IMR-90 (cell line): ENCODE measurements at regions not wholly inside any gene's neighbourhood (a gene's known extent, or its start where the extent isn't known, plus 50 kb on each side); places are given as distances from the start of the nearest gene placed in this dataset.

ENCODE experiments used
- ATAC-seq: fragments of 200-7000 bp; cut with Tn5 transposase; 2 replicates; pipeline ENCODE4 v1.9.1; 2020; ENCODE audit warnings: low read depth, mild to moderate bottlenecking, moderate library complexity
- BruUV-seq: library from RNA; stranded (reverse); fragments of 400-500 nt; replicated peaks from 2 replicates; lab custom pipeline; 2021; lab: Mats Ljungman, UMichigan
- CTCF ChIA-PET: fragments of 300-600 bp; formaldehyde crosslinking; extraction: SDS; loops from one replicate; lab custom pipeline; 2021; ENCODE audit warnings: antibody characterized with exemption; lab: Yijun Ruan, JAX
- POLR2A ChIA-PET: fragments of 300-600 bp; sonication (Branson Sonifier 250); formaldehyde crosslinking; loops from one replicate; lab custom pipeline; 2022; ENCODE audit warnings: antibody characterized with exemption; ENCODE audit not compliant: unreplicated experiment; lab: Charles Lee
- DNase-seq: peaks from one replicate; pipeline ENCODE4 v3.0.0; 2013
- H2AFZ ChIP-seq: replicated peaks from 2 replicates; pipeline ENCODE3; 2013; ENCODE audit warnings: low read length, mild to moderate bottlenecking; ENCODE audit not compliant: poor library complexity
- H2AK5ac ChIP-seq: 2 replicates; pipeline ENCODE4 v1.6.1; 2013; ENCODE audit warnings: low read depth, low read length, inconsistent platforms
- H2AK9ac ChIP-seq: replicated peaks from 2 replicates; pipeline ENCODE3; 2013; ENCODE audit warnings: mild to moderate bottlenecking, low read depth, low read length, moderate library complexity; ENCODE audit not compliant: poor library complexity
- H2BK120ac ChIP-seq: 2 replicates; pipeline ENCODE4 v1.6.1; 2013; ENCODE audit warnings: low read depth, low read length, inconsistent platforms
- H2BK15ac ChIP-seq: 3 replicates; pipeline ENCODE4 v1.6.1; 2013; ENCODE audit warnings: low read depth, low read length, inconsistent platforms
- H2BK20ac ChIP-seq: 2 replicates; pipeline ENCODE4 v1.6.1; 2013; ENCODE audit warnings: low read depth, mild to moderate bottlenecking, inconsistent platforms, low read length, moderate library complexity
- H2BK5ac ChIP-seq: 2 replicates; pipeline ENCODE4 v1.6.1; 2013; ENCODE audit warnings: mild to moderate bottlenecking, low read depth, low read length, inconsistent platforms; ENCODE audit not compliant: poor library complexity, severe bottlenecking
- H3K14ac ChIP-seq: replicated peaks from 2 replicates; pipeline ENCODE4 v1.6.1; 2013; ENCODE audit warnings: low read depth, low read length, inconsistent platforms
- H3K18ac ChIP-seq: 2 replicates; pipeline ENCODE4 v1.6.1; 2013; ENCODE audit warnings: low read depth, low read length, control low read depth
- H3K23ac ChIP-seq: 2 replicates; pipeline ENCODE4 v1.6.1; 2013; ENCODE audit warnings: low read depth, low read length, inconsistent platforms
- H3K27ac ChIP-seq: 2 replicates; pipeline ENCODE4 v1.5.1; 2013; ENCODE audit warnings: mild to moderate bottlenecking, control low read depth, low read length; ENCODE audit not compliant: insufficient read depth
- H3K27me3 ChIP-seq: 2 replicates; pipeline ENCODE4 v1.6.1; 2013; ENCODE audit warnings: low read length; ENCODE audit not compliant: control insufficient read depth, insufficient read depth
- H3K36me3 ChIP-seq: 2 replicates; pipeline ENCODE4 v1.6.1; 2013; ENCODE audit warnings: low read length, mixed read lengths; ENCODE audit not compliant: control insufficient read depth, insufficient read depth
- H3K4ac ChIP-seq: 2 replicates; pipeline ENCODE4 v1.6.1; 2013; ENCODE audit warnings: low read depth, low read length, inconsistent platforms
- H3K4me1 ChIP-seq: 2 replicates; pipeline ENCODE4 v1.6.1; 2013; ENCODE audit warnings: low read length, mixed read lengths; ENCODE audit not compliant: control insufficient read depth, insufficient read depth
- H3K4me2 ChIP-seq: 2 replicates; pipeline ENCODE4 v1.6.1; 2013; ENCODE audit warnings: low read depth, mild to moderate bottlenecking, control low read depth, low read length, moderate library complexity
- H3K4me3 ChIP-seq: 2 replicates; pipeline ENCODE4 v1.5.1; 2013; ENCODE audit warnings: low read depth, mild to moderate bottlenecking, control low read depth, low read length, moderate library complexity; ENCODE audit not compliant: insufficient read depth
- H3K56ac ChIP-seq: 2 replicates; pipeline ENCODE4 v1.6.1; 2013; ENCODE audit warnings: low read length, inconsistent platforms; ENCODE audit not compliant: insufficient read depth; ENCODE audit errors: extremely low read depth
- H3K79me1 ChIP-seq, 2 experiments: 2 replicates each; pipeline ENCODE4 v1.6.1; 2013; ENCODE audit warnings: low read length in 2 of 2, inconsistent platforms in 1 of 2, low read depth in 1 of 2
- H3K9ac ChIP-seq: 2 replicates; pipeline ENCODE4 v1.6.1; 2013; ENCODE audit warnings: low read depth, low read length, control low read depth
- H3K9me1 ChIP-seq: 2 replicates; pipeline ENCODE4 v1.6.1; 2013; ENCODE audit warnings: low read length, inconsistent platforms; ENCODE audit not compliant: insufficient read depth
- H3K9me3 ChIP-seq: 2 replicates; pipeline ENCODE4 v1.6.1; 2013; ENCODE audit warnings: low read length; ENCODE audit not compliant: control insufficient read depth, insufficient read depth
- H4K20me1 ChIP-seq: 2 replicates; pipeline ENCODE4 v1.6.1; 2013; ENCODE audit warnings: low read length, inconsistent platforms; ENCODE audit not compliant: insufficient read depth
- H4K5ac ChIP-seq: 2 replicates; pipeline ENCODE4 v1.6.1; 2013; ENCODE audit warnings: mild to moderate bottlenecking, low read depth, low read length, control low read depth
- H4K8ac ChIP-seq, 2 experiments: 2 replicates each; pipeline ENCODE4 v1.6.1; 2013; ENCODE audit warnings: low read depth in 2 of 2, low read length in 2 of 2, control low read depth in 1 of 2, inconsistent platforms in 1 of 2
- H4K91ac ChIP-seq: 2 replicates; pipeline ENCODE4 v1.6.1; 2013; ENCODE audit warnings: low read depth, low read length, inconsistent platforms; ENCODE audit not compliant: insufficient read depth
- BHLHE40 ChIP-seq: fragments of 150-350 bp; IDR thresholded peaks from 2 replicates; pipeline ENCODE4 v1.6.1; 2016; ENCODE audit warnings: mild to moderate bottlenecking, low read depth, low read length
- CEBPB ChIP-seq: IDR thresholded peaks from 2 replicates; pipeline ENCODE4 v1.6.1; 2012; ENCODE audit warnings: low read depth, low read length, improper control_type of control experiment
- CHD1 ChIP-seq: IDR thresholded peaks from 2 replicates; pipeline ENCODE4 v1.6.1; 2012; ENCODE audit warnings: low read depth, low read length, improper control_type of control experiment
- CTCF ChIP-seq: conservative IDR thresholded peaks from 2 replicates; pipeline ENCODE4 v1.5.1; 2012; ENCODE audit warnings: mild to moderate bottlenecking, low read depth, low read length, improper control_type of control experiment
- ELK1 ChIP-seq: fragments of 150-350 bp; IDR thresholded peaks from 2 replicates; pipeline ENCODE4 v1.6.1; 2016; ENCODE audit warnings: low read depth, mild to moderate bottlenecking, low read length, moderate library complexity, borderline replicate concordance
- FOS ChIP-seq: fragments of 150-350 bp; IDR thresholded peaks from 2 replicates; pipeline ENCODE4 v1.6.1; 2016; ENCODE audit warnings: low read depth, low read length
- MAZ ChIP-seq: IDR thresholded peaks from 2 replicates; pipeline ENCODE4 v1.6.1; 2012; ENCODE audit warnings: low read depth, mild to moderate bottlenecking, low read length, improper control_type of control experiment, moderate library complexity, borderline replicate concordance
- MXI1 ChIP-seq: IDR thresholded peaks from 2 replicates; pipeline ENCODE4 v1.6.1; 2012; ENCODE audit warnings: low read depth, mild to moderate bottlenecking, low read length, moderate library complexity, borderline replicate concordance
- NFE2L2 ChIP-seq: fragments of 150-350 bp; IDR thresholded peaks from 2 replicates; pipeline ENCODE4 v1.6.1; 2016; ENCODE audit warnings: low read depth, mild to moderate bottlenecking, low read length
- POLR2A ChIP-seq: IDR thresholded peaks from 2 replicates; pipeline ENCODE4 v1.6.1; 2012; ENCODE audit warnings: mild to moderate bottlenecking, low read depth, low read length
- RAD21 ChIP-seq: IDR thresholded peaks from 2 replicates; pipeline ENCODE4 v1.6.1; 2012; ENCODE audit warnings: low read length, improper control_type of control experiment
- RCOR1 ChIP-seq: IDR thresholded peaks from 2 replicates; pipeline ENCODE4 v1.6.1; 2012; ENCODE audit warnings: mild to moderate bottlenecking, low read length, improper control_type of control experiment; ENCODE audit not compliant: insufficient replicate concordance
- SMC3 ChIP-seq: fragments of 150-350 bp; IDR thresholded peaks from 2 replicates; pipeline ENCODE4 v1.6.1; 2016; ENCODE audit warnings: low read depth, mild to moderate bottlenecking, antibody characterized with exemption, low read length, moderate library complexity
- USF2 ChIP-seq: fragments of 150-350 bp; IDR thresholded peaks from 2 replicates; pipeline ENCODE4 v1.6.1; 2017; ENCODE audit warnings: mild to moderate bottlenecking, antibody characterized with exemption, low read length, low read depth
- WGBS, 2 experiments: methylation state at CpG; one replicate each; pipeline versions ENCODE4 v1.1.5 to v1.1.7; 2013; ENCODE audit warnings: missing lambda C conversion rate in 2 of 2; ENCODE audit not compliant: insufficient read length in 1 of 2; ENCODE audit errors: extremely low coverage in 2 of 2; 5-methylcytosine and 5-hydroxymethylcytosine counted together
- dilution Hi-C: fragments of 300-500 bp; cut with HindIII; formaldehyde crosslinking; loops from one replicate; pipeline ENCODE4 v1.14.3; 2018; ENCODE audit warnings: low sequenced_read_pairs; ENCODE audit not compliant: unreplicated experiment
- in situ Hi-C: fragments of 300-500 bp; cut with MboI; formaldehyde crosslinking; loops from 3 replicates; pipeline ENCODE4 v1.14.3; 2019; ENCODE audit warnings: low sequenced_read_pairs, inconsistent platforms, mixed read lengths
- intact Hi-C: fragments of 100-400 bp; cut with micrococcal nuclease; formaldehyde crosslinking; loops from 2 replicates; pipeline ENCODE4 v1.10.0; 2022

- ChIA-PET POLR2A (no interaction called here), CTCF (no interaction called here)
- Histone ChIP-seq H3K4ac (no peak overlapping the region), H4K91ac (no peak overlapping the region), H3K18ac (no peak overlapping the region), H2AFZ (no peak overlapping the region), H3K9me1 (no peaks in the 10 kb centered on the region), H4K8ac (no peak overlapping the region), H3K4me3 (no peak overlapping the region), H4K20me1 (no peaks in the 10 kb centered on the region), H3K4me2 (no peak overlapping the region), H3K9ac (no peak overlapping the region), H3K9me3 (no peaks in the 10 kb centered on the region), H3K79me1 (no peaks in the 10 kb centered on the region), H3K4me1 (no peaks in the 10 kb centered on the region), H2BK5ac (no peak overlapping the region), H3K23ac (no peak overlapping the region), H2AK9ac (no peak overlapping the region), H3K27ac (no peak overlapping the region), H3K56ac (no peak overlapping the region), H2AK5ac (no peak overlapping the region), H4K5ac (no peak overlapping the region), H2BK15ac (no peak overlapping the region), H2BK120ac (no peak overlapping the region), H3K14ac (no peak overlapping the region), H3K27me3 (no peaks in the 10 kb centered on the region), H3K36me3 (no peaks in the 10 kb centered on the region), H2BK20ac (no peak overlapping the region)
- TF ChIP-seq CTCF: no peak
- TF ChIP-seq POLR2A: no peak
- no peak for TF ChIP-seq RAD21
- no peak for TF ChIP-seq BHLHE40
- TF ChIP-seq FOS: no peak
- TF ChIP-seq SMC3: no peak
- TF ChIP-seq NFE2L2: no peak
- TF ChIP-seq RCOR1: no peak
- no peak for TF ChIP-seq CHD1
- no peak for TF ChIP-seq USF2
- no peak for TF ChIP-seq CEBPB
- TF ChIP-seq MXI1: no peak
- TF ChIP-seq ELK1: no peak
- TF ChIP-seq MAZ: no peak
- no peak for DNase-seq
- dilution Hi-C loops (no loop called here), intact Hi-C loops (no loop called here), in situ Hi-C loops (no loop called here)
- no peak for ATAC-seq
- WGBS, 2 experiments: no CpG with 5 or more reads among the region's 1 CpG
- BruUV-seq: no TSS peak
Observed at GRCh38 chr1:73009938-73010337, 727.6 kb upstream of the NEGR1 start.
